ENCODE measurements at regions not wholly inside any gene's neighbourhood (a gene's known extent, or its start where the extent isn't known, plus 50 kb on each side); places are given as distances from the start of the nearest gene placed in this dataset.

GRCh38 chr16:79765431-79765830 is 164.9 kb upstream of the MAF start (continued):
- TF ChIP-seq ZNF317 (CRISPR knock-in tag; IDR thresholded peaks at IDR 0.05; ENCODE audit: borderline replicate concordance, low read depth) (no peak), KAT7 (CRISPR knock-in tag; IDR thresholded peaks at IDR 0.05; ENCODE audit: borderline replicate concordance) (no peak), TEAD1 (CRISPR knock-in tag; IDR thresholded peaks at IDR 0.05) (no peak), ZBTB21 (CRISPR knock-in tag; IDR thresholded peaks at IDR 0.05; ENCODE audit: borderline replicate concordance) (no peak), TP53 (CRISPR knock-in tag; IDR thresholded peaks at IDR 0.05) (no peak), ZNF416 (CRISPR knock-in tag; IDR thresholded peaks at IDR 0.05) (no peak), ZNF232 (CRISPR knock-in tag; IDR thresholded peaks at IDR 0.05) (no peak), ARID4B (CRISPR knock-in tag; IDR thresholded peaks at IDR 0.05; ENCODE audit: borderline replicate concordance) (no peak)

- no peak overlapping the region for H3K4me3 Mint-ChIP-seq
- no peak for ATAC-seq
- H3K9me3 Mint-ChIP-seq: no peaks in the 10 kb centered on the region
- no peak overlapping the region for H3K27ac Mint-ChIP-seq
- H3K36me3 Mint-ChIP-seq: no peaks in the 10 kb centered on the region
- ChIA-PET CTCF (no interaction called here), POLR2A (no interaction called here)
- H3K4me1 Mint-ChIP-seq: peaks cover 37% of the 10 kb centered on the region
- TF ChIP-seq ZNF219 (CRISPR knock-in tag; IDR thresholded peaks at IDR 0.05; ENCODE audit: borderline replicate concordance): no peak
- no peak for TF ChIP-seq RORB (CRISPR knock-in tag; IDR thresholded peaks at IDR 0.05)
- no peak for TF ChIP-seq ZNF317 (CRISPR knock-in tag; IDR thresholded peaks at IDR 0.05; ENCODE audit: borderline replicate concordance, low read depth)
- no peak for TF ChIP-seq ETV6 (CRISPR knock-in tag; IDR thresholded peaks at IDR 0.05)
- TF ChIP-seq NFYB (CRISPR knock-in tag; conservative IDR thresholded peaks at IDR 0.05; ENCODE audit: low read depth): no peak
- no peak for DNase-seq (ENCODE audit: low spot score)
- peaks cover 3% of the 10 kb centered on the region; the same call in 1 of the 2 replicates for H3K27me3 Mint-ChIP-seq (ENCODE audit: low read depth)
Measured at GRCh38 chr16:79764415-79765110, 164.0 kb upstream of the MAF start.

GRCh38 chr16:79762217-79762616 is 161.7 kb upstream of the MAF start:
- no peak for ATAC-seq
- POLR2A ChIA-PET: no interaction called here
- Mint-ChIP-seq H3K4me1 (peaks cover 19% of the 10 kb centered on the region), H3K36me3 (no peaks in the 10 kb centered on the region), H3K9me3 (no peaks in the 10 kb centered on the region), H3K27ac (no peak overlapping the region), H3K27me3 (ENCODE audit: low read depth) (peaks cover 3% of the 10 kb centered on the region; the same call in 1 of the 2 replicates), H3K4me3 (no peak overlapping the region)
- CTCF ChIA-PET: no interaction called here
- no peak for DNase-seq (ENCODE audit: low spot score)
- TF ChIP-seq AR (CRISPR knock-in tag; IDR thresholded peaks at IDR 0.05) (no peak), ATF2 (CRISPR knock-in tag; IDR thresholded peaks at IDR 0.05; ENCODE audit: borderline replicate concordance, low read depth) (no peak), ZNF138 (CRISPR knock-in tag; conservative IDR thresholded peaks at IDR 0.05) (no peak), ZNF317 (CRISPR knock-in tag; IDR thresholded peaks at IDR 0.05; ENCODE audit: borderline replicate concordance, low read depth) (no peak), CBFB (CRISPR knock-in tag; IDR thresholded peaks at IDR 0.05; ENCODE audit: low read depth) (no peak), PRDM15 (CRISPR knock-in tag; IDR thresholded peaks at IDR 0.05) (no peak), ERG (CRISPR knock-in tag; IDR thresholded peaks at IDR 0.05) (no peak), NFYB (CRISPR knock-in tag; conservative IDR thresholded peaks at IDR 0.05; ENCODE audit: low read depth) (no peak)

All from WTC11 (cell line).